SK-N-SH treated with all-trans-retinoic acid at 6 μM for 48 hours (cell line): ENCODE measurements at regions not wholly inside any gene's neighbourhood (a gene's known extent, or its start where the extent isn't known, plus 50 kb on each side); places are given as distances from the start of the nearest gene placed in this dataset.

Experiments
- ATAC-seq: fragments of 200-7000 bp; cut with Tn5 transposase; 3 replicates; pipeline ENCODE4 v1.9.1; 2020; ENCODE audit warnings: mild to moderate bottlenecking, moderate library complexity
- ARNTL ChIP-seq: fragments of 450-650 bp; formaldehyde crosslinking; IDR thresholded peaks from 2 replicates; pipeline ENCODE4 v1.5.0; 2020; ENCODE audit warnings: low read depth, mild to moderate bottlenecking, moderate library complexity, borderline replicate concordance
- BACH2 ChIP-seq: fragments of 250-450 bp; sonication (Bioruptor Pico); IDR thresholded peaks from 2 replicates; pipeline ENCODE4 v1.9.0; 2021; ENCODE audit warnings: mild to moderate bottlenecking, borderline replicate concordance
- CREB5 ChIP-seq: fragments of 250-450 bp; sonication (Bioruptor Pico); IDR thresholded peaks from 2 replicates; pipeline ENCODE4 v1.5.1; 2020; ENCODE audit warnings: low read depth, mild to moderate bottlenecking, moderate library complexity
- CSDC2 ChIP-seq: fragments of 250-450 bp; sonication (Bioruptor Pico); IDR thresholded peaks from 2 replicates; pipeline ENCODE4 v1.5.0; 2020; ENCODE audit warnings: mild to moderate bottlenecking, moderate library complexity
- CSRNP3 ChIP-seq: fragments of 250-450 bp; sonication (Bioruptor Pico); IDR thresholded peaks from 2 replicates; pipeline ENCODE4 v1.5.1; 2021; ENCODE audit warnings: mild to moderate bottlenecking, moderate library complexity
- ESRRG ChIP-seq: fragments of 250-450 bp; sonication (Bioruptor Pico); IDR thresholded peaks from 2 replicates; pipeline ENCODE4 v1.6.1; 2021; ENCODE audit warnings: mild to moderate bottlenecking
- GLIS3 ChIP-seq: fragments of 250-450 bp; sonication (Bioruptor Pico); IDR thresholded peaks from 2 replicates; pipeline ENCODE4 v1.5.0; 2020; ENCODE audit warnings: mild to moderate bottlenecking, moderate library complexity
- ISL1 ChIP-seq: fragments of 250-450 bp; sonication (Bioruptor Pico); IDR thresholded peaks from 2 replicates; pipeline ENCODE4 v2.1.2; 2022; ENCODE audit warnings: mild to moderate bottlenecking, moderate library complexity
- OSR1 ChIP-seq: fragments of 250-450 bp; sonication (Bioruptor Pico); IDR thresholded peaks from 2 replicates; pipeline ENCODE4 v1.8.0; 2022; ENCODE audit warnings: moderate library complexity, mild to moderate bottlenecking, inconsistent platforms
- PATZ1 ChIP-seq: fragments of 250-450 bp; sonication (Bioruptor Pico); IDR thresholded peaks from 2 replicates; pipeline ENCODE4 v1.8.0; 2020; ENCODE audit warnings: mild to moderate bottlenecking, moderate library complexity, borderline replicate concordance
- PPARA ChIP-seq: fragments of 250-450 bp; sonication (Bioruptor Pico); IDR thresholded peaks from 2 replicates; pipeline ENCODE4 v1.5.0; 2020; ENCODE audit warnings: mild to moderate bottlenecking, borderline replicate concordance
- RARB ChIP-seq: fragments of 250-450 bp; sonication (Bioruptor Pico); IDR thresholded peaks from 2 replicates; pipeline ENCODE4 v1.8.0; 2021; ENCODE audit warnings: mild to moderate bottlenecking, moderate library complexity
- SNAI2 ChIP-seq: fragments of 250-450 bp; sonication (Bioruptor Pico); IDR thresholded peaks from 2 replicates; pipeline ENCODE4 v1.5.0; 2020; ENCODE audit warnings: mild to moderate bottlenecking, moderate library complexity
- TCF4 ChIP-seq: fragments of 250-450 bp; sonication (Bioruptor Pico); IDR thresholded peaks from 2 replicates; pipeline ENCODE4 v1.8.0; 2021; ENCODE audit warnings: mild to moderate bottlenecking, moderate library complexity, borderline replicate concordance
- TSHZ2 ChIP-seq: fragments of 250-450 bp; sonication (Bioruptor Pico); IDR thresholded peaks from 2 replicates; pipeline ENCODE4 v1.5.0; 2020; ENCODE audit warnings: mild to moderate bottlenecking, moderate library complexity
- ZC3H10 ChIP-seq: fragments of 250-450 bp; sonication (Bioruptor Pico); IDR thresholded peaks from 2 replicates; pipeline ENCODE4 v1.5.1; 2021; ENCODE audit warnings: mild to moderate bottlenecking, moderate library complexity
- ZFP3 ChIP-seq: fragments of 250-450 bp; sonication (Bioruptor Pico); IDR thresholded peaks from 2 replicates; pipeline ENCODE4 v1.5.0; 2020; ENCODE audit warnings: mild to moderate bottlenecking, moderate library complexity
- ZFP30 ChIP-seq: fragments of 450-650 bp; formaldehyde crosslinking; IDR thresholded peaks from 2 replicates; pipeline ENCODE4 v1.5.0; 2022; ENCODE audit warnings: mild to moderate bottlenecking, moderate library complexity
- ZNF565 ChIP-seq: fragments of 450-650 bp; formaldehyde crosslinking; conservative IDR thresholded peaks from 2 replicates; pipeline ENCODE4 v1.5.0; 2020; ENCODE audit warnings: low read depth, mild to moderate bottlenecking, moderate library complexity
- ZNF70 ChIP-seq: fragments of 450-650 bp; formaldehyde crosslinking; IDR thresholded peaks from 2 replicates; pipeline ENCODE4 v1.5.0; 2020; ENCODE audit warnings: mild to moderate bottlenecking, moderate library complexity
- ZNF8 ChIP-seq: fragments of 450-650 bp; formaldehyde crosslinking; IDR thresholded peaks from 2 replicates; pipeline ENCODE4 v1.5.0; 2020; ENCODE audit warnings: mild to moderate bottlenecking, moderate library complexity

- TF ChIP-seq TCF4 (CRISPR knock-in tag) (no peak), PPARA (CRISPR knock-in tag) (no peak), RARB (CRISPR knock-in tag) (no peak), ZNF565 (CRISPR knock-in tag) (no peak), ARNTL (CRISPR knock-in tag) (no peak), TSHZ2 (no peak), ZNF70 (CRISPR knock-in tag) (no peak), ESRRG (CRISPR knock-in tag) (no peak), CSDC2 (CRISPR knock-in tag) (no peak), PATZ1 (no peak), BACH2 (CRISPR knock-in tag) (no peak), SNAI2 (CRISPR knock-in tag) (no peak)
- no peak for ATAC-seq
Observed at GRCh38 chr12:91947459-91947858, 198.2 kb downstream of the BTG1 start.

- no peak for ATAC-seq
Observed at GRCh38 chr12:91944637-91945036, 201.0 kb downstream of the BTG1 start.

More at GRCh38 chr12:91944637-91945036, 201.0 kb downstream of the BTG1 start:
- TF ChIP-seq TCF4 (CRISPR knock-in tag) = no peak
- TF ChIP-seq ZFP30 (CRISPR knock-in tag) = no peak
- no peak for TF ChIP-seq ISL1 (CRISPR knock-in tag)
- no peak for TF ChIP-seq TSHZ2
- no peak for TF ChIP-seq ARNTL (CRISPR knock-in tag)
- no peak for TF ChIP-seq SNAI2 (CRISPR knock-in tag)
- TF ChIP-seq ZFP3 (CRISPR knock-in tag) = no peak
- no peak for TF ChIP-seq BACH2 (CRISPR knock-in tag)
- no peak for TF ChIP-seq ZNF8 (CRISPR knock-in tag)
- no peak for TF ChIP-seq ZC3H10
- TF ChIP-seq PPARA (CRISPR knock-in tag) = no peak
- TF ChIP-seq PATZ1 = no peak
- TF ChIP-seq CSDC2 (CRISPR knock-in tag) = no peak
- TF ChIP-seq ZNF565 (CRISPR knock-in tag) = no peak
- no peak for TF ChIP-seq OSR1 (CRISPR knock-in tag)
- TF ChIP-seq ZNF70 (CRISPR knock-in tag) = no peak
- TF ChIP-seq GLIS3 (CRISPR knock-in tag) = no peak
- TF ChIP-seq CSRNP3 = no peak
- TF ChIP-seq CREB5 (CRISPR knock-in tag) = no peak
